ENCODE measurements at regions not wholly inside any gene's neighbourhood (a gene's known extent, or its start where the extent isn't known, plus 50 kb on each side); places are given as distances from the start of the nearest gene placed in this dataset.

DNA sequence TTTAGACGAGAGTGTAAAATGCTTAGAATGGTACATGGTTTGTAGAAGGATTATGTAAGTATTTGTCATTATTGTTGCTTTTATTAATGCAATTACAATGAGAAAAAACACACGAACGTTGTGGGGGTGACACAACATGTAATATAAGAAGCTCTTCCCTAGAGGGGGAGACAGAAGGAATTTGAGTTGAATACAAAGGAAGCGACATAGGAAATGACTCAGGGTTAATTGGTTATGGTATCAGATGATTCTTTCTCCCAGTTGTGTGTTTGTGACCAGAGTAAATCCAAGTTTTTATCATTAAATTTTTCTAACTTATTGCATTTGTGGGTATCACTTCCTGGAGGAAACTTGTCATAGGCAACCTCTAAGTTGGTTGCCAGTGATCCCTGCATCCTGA, 625.6 kb upstream of the CDH2 start:
- DNase-seq, result no peak
- H3K4me1 Mint-ChIP-seq (ENCODE audit: low read depth), result no peaks in the 10 kb centered on the region
- H3K27me3 Mint-ChIP-seq (ENCODE audit: low read depth), result no peaks in the 10 kb centered on the region
- H3K27ac Mint-ChIP-seq, result no peak overlapping the region
- intact Hi-C loops (cut with micrococcal nuclease), result no loop called here
- no peak overlapping the region for H3K4me3 Mint-ChIP-seq
- no peaks in the 10 kb centered on the region for H3K36me3 Mint-ChIP-seq (ENCODE audit: low read depth)
- peaks cover 3% of the 10 kb centered on the region for H3K9me3 Mint-ChIP-seq
- CTCF ChIA-PET, result no interaction called here

DNA sequence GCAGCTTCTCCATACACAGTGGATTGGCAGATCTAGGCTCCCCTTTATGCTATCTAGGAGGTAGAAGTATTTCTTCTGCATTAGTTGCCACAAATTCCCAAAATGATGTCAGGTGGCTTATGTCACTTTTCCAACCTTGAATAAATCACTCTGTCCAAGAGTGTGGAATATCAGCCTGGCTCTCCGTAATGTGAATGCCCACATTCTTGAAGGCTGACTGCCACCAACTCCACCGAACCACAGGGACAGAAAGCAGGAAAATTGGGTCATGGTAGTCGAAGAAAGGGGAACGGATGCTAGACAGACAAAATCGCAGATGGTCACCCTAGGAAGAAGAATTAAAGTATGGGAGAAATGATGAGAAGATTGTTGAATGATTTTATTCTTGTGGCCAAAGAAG, 624.9 kb upstream of the CDH2 start:
- intact Hi-C loops (cut with micrococcal nuclease), result no loop called here
- no peak overlapping the region for H3K27ac Mint-ChIP-seq
- CTCF ChIA-PET, result no interaction called here

DNA sequence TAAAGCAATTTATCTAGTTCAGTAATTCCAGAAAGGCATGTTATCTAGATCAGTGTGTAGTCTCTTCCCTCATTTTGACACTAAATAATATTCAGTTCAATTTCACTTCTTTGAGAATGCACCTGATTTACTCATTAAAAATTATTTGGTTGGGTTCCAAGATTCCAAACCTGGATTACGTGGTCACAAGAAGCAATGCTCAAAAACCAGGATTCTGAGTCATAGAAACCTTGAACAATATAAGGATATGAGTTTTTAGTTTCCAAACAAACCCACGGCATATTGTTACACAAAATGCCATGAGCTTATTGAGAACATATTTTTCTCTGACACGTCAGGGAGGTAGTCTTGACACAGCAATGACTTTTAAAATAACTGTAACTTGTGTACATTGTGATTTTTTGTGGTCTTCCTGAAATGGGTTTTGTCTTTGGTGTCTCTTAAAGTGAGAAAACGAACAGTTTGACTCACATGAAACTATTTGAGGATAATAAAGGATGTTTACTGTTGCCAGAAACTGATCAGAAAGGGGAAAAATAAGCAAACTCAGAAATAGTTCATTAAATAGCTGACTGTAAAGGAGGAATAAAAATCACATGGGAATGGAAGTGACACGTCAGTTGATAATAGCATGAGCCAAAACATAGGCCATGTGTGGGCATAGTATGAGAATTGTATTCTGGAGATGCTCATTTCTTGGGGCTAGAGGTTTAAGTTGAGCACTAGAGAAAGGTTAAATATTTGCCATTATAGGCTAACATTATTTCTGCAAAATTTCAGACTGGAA, 617.7 kb upstream of the CDH2 start:
- H3K9me3 Mint-ChIP-seq, result peaks cover 12% of the 10 kb centered on the region
- no peak overlapping the region for H3K27ac Mint-ChIP-seq
- no peaks in the 10 kb centered on the region for H3K36me3 Mint-ChIP-seq (ENCODE audit: low read depth)
- H3K27me3 Mint-ChIP-seq (ENCODE audit: low read depth), result no peaks in the 10 kb centered on the region
- CTCF ChIA-PET, result no interaction called here
- peaks cover 6% of the 10 kb centered on the region for H3K4me1 Mint-ChIP-seq (ENCODE audit: low read depth)
- intact Hi-C loops (cut with micrococcal nuclease), result no loop called here
- H3K4me3 Mint-ChIP-seq, result no peak overlapping the region
- DNase-seq, result no peak

More for the DNA sequence above, 624.9 kb upstream of the CDH2 start:
- no peaks in the 10 kb centered on the region for H3K36me3 Mint-ChIP-seq (ENCODE audit: low read depth)
- H3K27me3 Mint-ChIP-seq (ENCODE audit: low read depth), result no peaks in the 10 kb centered on the region
- no peak overlapping the region for H3K4me3 Mint-ChIP-seq
- H3K9me3 Mint-ChIP-seq, result peaks cover 3% of the 10 kb centered on the region
- DNase-seq, result no peak
- no peaks in the 10 kb centered on the region for H3K4me1 Mint-ChIP-seq (ENCODE audit: low read depth)

DNA sequence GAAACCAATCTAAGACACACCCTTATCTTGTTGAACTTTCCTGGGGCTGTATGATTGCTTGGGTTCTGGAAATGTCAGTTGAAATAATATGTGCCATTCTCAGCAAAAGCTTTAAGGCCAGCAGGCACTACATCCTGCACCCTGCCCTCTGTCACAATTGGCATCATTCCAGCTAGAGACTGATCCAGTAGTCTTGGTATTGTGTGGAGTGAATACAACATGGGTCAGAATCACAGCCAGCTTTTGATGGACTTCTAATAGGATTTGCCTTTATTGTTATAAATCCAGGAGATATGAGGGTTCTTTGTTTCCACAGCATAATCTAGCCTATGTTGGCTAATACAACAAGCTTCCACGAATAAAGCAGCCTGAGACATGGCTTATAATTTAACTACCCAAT, 617.0 kb upstream of the CDH2 start:
- Mint-ChIP-seq H3K27ac (no peak overlapping the region), H3K4me1 (ENCODE audit: low read depth) (peaks cover 6% of the 10 kb centered on the region), H3K27me3 (ENCODE audit: low read depth) (no peaks in the 10 kb centered on the region), H3K9me3 (peaks cover 10% of the 10 kb centered on the region), H3K4me3 (no peak overlapping the region), H3K36me3 (ENCODE audit: low read depth) (no peaks in the 10 kb centered on the region)
- intact Hi-C loops (cut with micrococcal nuclease), result no loop called here
- no peak for DNase-seq
- CTCF ChIA-PET, result no interaction called here

DNA sequence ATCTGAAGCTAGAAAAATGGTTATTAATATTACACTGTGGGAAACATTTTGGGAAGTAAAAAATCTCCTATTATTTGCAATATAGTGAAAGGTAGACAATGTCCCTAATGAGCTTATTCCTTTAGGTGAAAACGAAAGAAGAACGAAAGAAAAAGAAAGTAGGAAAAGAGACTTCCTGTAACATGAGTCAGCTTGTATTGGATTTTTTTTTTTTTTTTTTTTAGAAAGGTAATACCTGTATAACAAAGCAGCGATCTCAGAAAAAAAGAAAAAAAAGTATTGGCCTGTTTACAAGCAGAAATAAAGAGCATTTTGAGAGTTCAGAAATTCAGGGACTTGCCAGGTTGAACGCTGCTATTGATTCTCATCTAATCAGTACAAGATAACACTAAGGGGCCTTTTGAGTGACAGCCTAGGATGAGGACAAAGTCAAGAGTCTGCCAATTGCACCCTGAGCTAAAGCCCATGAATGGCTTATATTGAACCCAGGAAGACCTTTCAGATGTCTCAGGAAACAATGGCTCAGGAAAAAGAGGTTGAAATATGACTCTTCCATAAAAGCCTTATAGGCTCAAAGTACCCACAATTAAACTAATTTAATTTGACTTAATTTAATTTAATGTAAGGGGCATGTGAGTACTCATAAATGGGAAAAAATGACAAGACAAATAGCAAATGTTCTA, 615.6 kb upstream of the CDH2 start:
- no peak for DNase-seq
- Mint-ChIP-seq H3K9me3 (peaks cover 9% of the 10 kb centered on the region), H3K27me3 (ENCODE audit: low read depth) (no peaks in the 10 kb centered on the region), H3K4me3 (no peak overlapping the region), H3K27ac (no peak overlapping the region), H3K4me1 (ENCODE audit: low read depth) (peaks cover 6% of the 10 kb centered on the region), H3K36me3 (ENCODE audit: low read depth) (no peaks in the 10 kb centered on the region)
- CTCF ChIA-PET, result no interaction called here
- intact Hi-C loops (cut with micrococcal nuclease), result no loop called here

DNA sequence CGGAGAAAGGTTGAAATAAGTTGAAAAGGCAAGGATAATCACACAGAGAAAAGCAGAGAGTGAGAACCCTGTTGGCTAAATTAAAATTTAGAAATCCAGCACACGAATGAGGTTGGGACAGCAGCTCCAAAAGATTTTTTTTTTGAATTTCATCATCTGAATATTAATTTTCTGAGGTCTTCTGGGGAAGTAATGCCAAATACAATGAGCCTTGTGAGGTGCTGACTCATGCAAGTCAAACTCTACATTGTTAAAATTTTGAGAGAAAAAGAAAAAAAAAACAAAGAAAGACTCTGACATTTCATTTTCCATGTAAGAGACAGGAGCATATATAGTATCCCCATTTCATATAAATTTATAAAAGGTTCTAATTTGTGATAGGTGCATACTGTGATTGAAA, 614.2 kb upstream of the CDH2 start:
- no peak for DNase-seq
- Mint-ChIP-seq H3K4me3 (no peak overlapping the region), H3K27me3 (ENCODE audit: low read depth) (no peaks in the 10 kb centered on the region)

DNA sequence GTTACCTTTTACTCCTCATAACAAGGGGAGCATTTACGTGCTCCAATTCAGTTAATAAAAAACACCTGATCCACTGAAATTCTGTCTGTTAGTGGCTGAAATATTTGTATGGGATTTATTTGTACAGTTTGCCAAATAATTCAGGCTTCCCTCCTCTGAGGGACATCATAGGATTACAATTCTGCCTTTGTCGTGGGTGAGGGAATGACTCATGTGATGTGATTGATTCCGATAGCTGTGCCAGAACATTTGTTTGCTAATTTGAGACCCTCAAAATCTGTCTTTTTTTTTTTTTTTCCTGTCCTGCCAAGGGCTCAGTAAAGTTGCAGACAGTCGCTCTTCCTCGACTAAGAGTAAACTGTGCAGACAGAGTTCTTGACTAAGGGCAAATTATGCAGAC, 612.6 kb upstream of the CDH2 start:
- Mint-ChIP-seq H3K4me3 (no peak overlapping the region), H3K9me3 (peaks cover 5% of the 10 kb centered on the region), H3K4me1 (ENCODE audit: low read depth) (peaks cover 6% of the 10 kb centered on the region), H3K36me3 (ENCODE audit: low read depth) (no peaks in the 10 kb centered on the region), H3K27me3 (ENCODE audit: low read depth) (no peaks in the 10 kb centered on the region), H3K27ac (no peak overlapping the region)
- no peak for DNase-seq
- CTCF ChIA-PET, result no interaction called here
- intact Hi-C loops (cut with micrococcal nuclease), result no loop called here

More for the DNA sequence above, 614.2 kb upstream of the CDH2 start:
- CTCF ChIA-PET, result no interaction called here
- Mint-ChIP-seq H3K36me3 (ENCODE audit: low read depth) (no peaks in the 10 kb centered on the region), H3K9me3 (peaks cover 9% of the 10 kb centered on the region), H3K4me1 (ENCODE audit: low read depth) (peaks cover 6% of the 10 kb centered on the region), H3K27ac (no peak overlapping the region)
- intact Hi-C loops (cut with micrococcal nuclease), result no loop called here

DNA sequence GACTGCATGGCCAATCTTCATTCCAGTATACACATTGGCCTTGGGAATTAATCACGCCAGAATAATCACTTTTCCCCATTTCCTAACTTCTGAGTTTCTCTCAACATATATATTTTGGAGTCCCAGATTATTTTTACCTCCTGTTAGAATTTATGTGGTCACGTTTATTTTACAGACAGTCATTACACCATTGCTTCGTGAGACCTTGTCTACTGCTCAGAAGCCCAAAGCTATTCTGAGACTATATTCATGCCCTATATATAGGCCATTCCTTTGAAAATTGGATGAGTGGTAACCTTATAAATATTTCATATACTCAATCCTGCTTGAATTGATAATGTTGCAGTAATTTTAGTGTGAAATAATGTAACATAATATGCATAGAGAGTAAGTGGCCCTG, 610.0 kb upstream of the CDH2 start:
- Mint-ChIP-seq H3K36me3 (ENCODE audit: low read depth) (no peaks in the 10 kb centered on the region), H3K27me3 (ENCODE audit: low read depth) (no peaks in the 10 kb centered on the region), H3K4me3 (no peak overlapping the region), H3K27ac (no peak overlapping the region), H3K9me3 (peaks cover 8% of the 10 kb centered on the region), H3K4me1 (ENCODE audit: low read depth) (peaks cover 2% of the 10 kb centered on the region)
- DNase-seq, result no peak
- intact Hi-C loops (cut with micrococcal nuclease), result no loop called here
- CTCF ChIA-PET, result interaction anchor here (0.5 kb wide), 1 partner anchor 9 kb away, joined by 3 read pairs; no protein-coding TSS in a partner anchor

DNA sequence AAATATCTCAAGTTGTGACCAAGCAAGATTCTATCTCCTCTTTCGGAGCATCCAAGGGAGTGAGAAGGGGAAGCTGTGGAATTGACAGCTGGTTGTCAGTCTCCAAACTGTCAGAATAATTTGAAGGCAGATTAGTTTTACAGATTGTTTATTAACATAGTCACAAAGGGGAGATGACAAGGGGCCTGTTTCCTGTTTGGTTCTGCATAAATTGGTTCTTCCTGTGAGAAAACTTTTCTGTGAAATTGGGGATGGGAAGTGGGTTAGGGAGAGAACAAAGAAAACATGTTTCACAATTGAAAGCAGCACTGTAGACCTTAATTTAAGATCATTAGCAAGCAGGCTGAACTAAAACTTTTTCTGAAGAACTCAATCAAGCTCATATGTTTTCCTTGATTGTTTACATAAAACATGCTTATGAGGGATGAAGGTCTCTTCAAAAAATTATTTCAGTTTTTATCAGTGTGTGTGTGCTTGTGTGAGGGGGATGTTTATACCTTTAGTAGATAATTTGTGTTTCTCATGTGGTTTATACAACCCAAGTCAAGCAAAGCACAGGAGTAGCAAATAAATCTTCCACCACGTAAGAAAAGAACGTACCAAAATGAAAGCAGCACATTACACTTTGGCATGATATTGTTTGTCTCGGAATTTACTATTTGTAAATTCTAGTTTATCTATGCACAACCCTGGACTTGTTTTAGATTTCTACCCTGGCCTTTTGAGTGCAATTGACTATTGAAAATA, 604.9 kb upstream of the CDH2 start:
- Mint-ChIP-seq H3K4me1 (ENCODE audit: low read depth) (peaks cover 5% of the 10 kb centered on the region), H3K27me3 (ENCODE audit: low read depth) (no peaks in the 10 kb centered on the region), H3K9me3 (peaks cover 3% of the 10 kb centered on the region), H3K4me3 (no peak overlapping the region), H3K27ac (no peak overlapping the region), H3K36me3 (ENCODE audit: low read depth) (no peaks in the 10 kb centered on the region)
- intact Hi-C loops (cut with micrococcal nuclease), result no loop called here
- CTCF ChIA-PET, result no interaction called here
- no peak for DNase-seq

DNA sequence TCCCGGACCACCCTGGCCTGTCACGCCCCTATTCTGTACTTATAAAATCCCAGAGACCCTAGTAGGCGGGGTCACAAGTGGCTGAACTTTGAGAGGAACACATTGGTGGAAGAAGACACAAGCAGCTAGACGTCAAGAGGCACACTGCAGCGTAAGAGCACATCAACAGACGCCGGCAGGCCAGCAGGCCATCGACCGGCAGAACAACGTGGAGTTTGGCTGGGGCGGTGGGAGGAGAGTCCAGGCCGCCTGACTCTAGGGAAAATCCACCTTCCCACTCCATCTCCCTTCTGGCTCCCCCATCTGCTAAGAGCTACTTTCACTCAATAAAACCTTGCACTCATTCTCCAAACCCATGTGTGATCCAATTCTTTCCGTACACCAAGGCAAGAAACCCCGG, 601.8 kb upstream of the CDH2 start:
- no peaks in the 10 kb centered on the region for H3K27me3 Mint-ChIP-seq (ENCODE audit: low read depth)
- no peak overlapping the region for H3K27ac Mint-ChIP-seq
- H3K4me3 Mint-ChIP-seq, result no peak overlapping the region
- peaks cover 1% of the 10 kb centered on the region for H3K9me3 Mint-ChIP-seq
- CTCF ChIA-PET, result no interaction called here
- peaks cover 5% of the 10 kb centered on the region for H3K4me1 Mint-ChIP-seq (ENCODE audit: low read depth)
- intact Hi-C loops (cut with micrococcal nuclease), result no loop called here
- DNase-seq, result no peak
- no peaks in the 10 kb centered on the region for H3K36me3 Mint-ChIP-seq (ENCODE audit: low read depth)

DNA sequence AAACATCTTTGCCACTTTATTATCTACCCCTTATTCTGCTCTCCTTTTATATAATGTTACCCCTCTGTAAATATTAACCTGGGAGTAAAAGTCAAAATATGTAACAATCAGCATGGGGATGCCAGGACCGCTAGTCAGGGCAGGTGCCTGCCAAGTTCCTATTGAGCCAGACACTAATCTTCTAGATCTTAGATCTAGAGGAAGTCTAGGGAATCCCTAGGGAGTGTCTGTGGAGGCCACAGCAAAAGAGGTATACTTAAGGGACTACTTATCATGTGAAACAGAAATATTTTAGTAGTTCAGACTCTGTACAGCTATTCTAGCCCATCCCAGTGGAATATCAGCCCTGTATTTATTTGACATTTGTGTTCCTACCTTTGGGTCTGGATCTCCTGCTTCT, 600.8 kb upstream of the CDH2 start:
- H3K36me3 Mint-ChIP-seq (ENCODE audit: low read depth), result no peaks in the 10 kb centered on the region
- H3K9me3 Mint-ChIP-seq, result peaks cover 1% of the 10 kb centered on the region
- no peak for DNase-seq
- peaks cover 5% of the 10 kb centered on the region for H3K4me1 Mint-ChIP-seq (ENCODE audit: low read depth)
- no peak overlapping the region for H3K4me3 Mint-ChIP-seq
- no peak overlapping the region for H3K27ac Mint-ChIP-seq
- H3K27me3 Mint-ChIP-seq (ENCODE audit: low read depth), result no peaks in the 10 kb centered on the region
- intact Hi-C loops (cut with micrococcal nuclease), result no loop called here
- CTCF ChIA-PET, result no interaction called here

DNA sequence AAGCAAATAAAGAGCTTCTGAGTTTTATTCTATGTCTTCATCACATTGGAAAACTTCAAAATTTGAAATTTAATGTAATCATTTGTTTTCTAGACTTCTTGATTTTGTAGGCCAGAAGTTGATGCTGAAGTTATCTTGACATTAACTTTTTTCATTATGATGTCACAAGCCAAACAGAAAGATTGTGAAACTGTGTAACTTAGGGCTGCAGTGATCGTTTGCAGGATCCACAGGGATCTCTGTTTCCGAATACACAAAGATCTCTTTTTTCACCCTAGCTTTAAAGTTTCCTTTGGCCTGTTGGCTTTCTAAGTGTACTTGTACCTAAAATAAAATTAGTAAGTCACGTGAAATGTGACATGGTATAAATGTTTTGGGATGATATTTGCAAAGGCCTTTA, 594.9 kb upstream of the CDH2 start:
- Mint-ChIP-seq H3K27ac (no peak overlapping the region), H3K36me3 (ENCODE audit: low read depth) (no peaks in the 10 kb centered on the region), H3K4me3 (no peak overlapping the region), H3K4me1 (ENCODE audit: low read depth) (no peaks in the 10 kb centered on the region), H3K27me3 (ENCODE audit: low read depth) (no peaks in the 10 kb centered on the region), H3K9me3 (no peaks in the 10 kb centered on the region)
- intact Hi-C loops (cut with micrococcal nuclease), result no loop called here
- CTCF ChIA-PET, result no interaction called here
- no peak for DNase-seq

All from activated naive CD4-positive, alpha-beta T cell treated with anti-CD3 and anti-CD28 coated beads for 36 hours (primary cell).